T-helper 17 cell (primary cell): ENCODE measurements at regions not wholly inside any gene's neighbourhood (a gene's known extent, or its start where the extent isn't known, plus 50 kb on each side); places are given as distances from the start of the nearest gene placed in this dataset.
"Not testable (repeated sequence)": the region's sequence is repeated elsewhere in the genome, so short reads cannot be mapped to it uniquely, and the experiment has no call there.

ENCODE experiments used
- ATAC-seq: fragments of 150-1000 bp; cut with Tn5 transposase; 2 replicates; pipeline ENCODE4 v1.10.0; 2021; ENCODE audit warnings: mild to moderate bottlenecking, moderate library complexity
- DNase-seq, 3 donors: peaks; one replicate each; pipeline versions ENCODE4 v3.0.0 to v3.0.0-alpha.2; 2020 to 2021
- H3K9me3 ChIP-seq: one replicate; pipeline ENCODE4 v1.7.0; 2013; ENCODE audit warnings: low read length, mild to moderate bottlenecking; ENCODE audit not compliant: control insufficient read depth, poor library complexity, severe bottlenecking
- H3K27ac Mint-ChIP-seq: one replicate; pipeline ENCODE4 v1.8.0; 2022; ENCODE audit warnings: mild to moderate bottlenecking, moderate library complexity, mixed read lengths
- H3K27me3 Mint-ChIP-seq: one replicate; pipeline ENCODE4 v1.8.0; 2022; ENCODE audit warnings: mixed read lengths
- H3K36me3 Mint-ChIP-seq: one replicate; pipeline ENCODE4 v1.8.0; 2022; ENCODE audit warnings: low read depth, mixed read lengths
- H3K4me1 Mint-ChIP-seq: one replicate; pipeline ENCODE4 v1.8.0; 2022; ENCODE audit warnings: mild to moderate bottlenecking, mixed read lengths
- H3K4me3 Mint-ChIP-seq: one replicate; pipeline ENCODE4 v1.8.0; 2022; ENCODE audit warnings: mild to moderate bottlenecking, moderate library complexity, mixed read lengths

GRCh38 chrX:149420566-149420965, 84.5 kb downstream of the IDS start:
- not testable (repeated sequence) for H3K27ac Mint-ChIP-seq, H3K4me3 Mint-ChIP-seq, DNase-seq, H3K9me3 ChIP-seq, ATAC-seq, H3K36me3 Mint-ChIP-seq, H3K4me1 Mint-ChIP-seq, H3K27me3 Mint-ChIP-seq

GRCh38 chrX:149398027-149398426, 107.1 kb downstream of the IDS start:
- H3K36me3 Mint-ChIP-seq: no peaks in the 10 kb centered on the region
- DNase-seq (no peak), ATAC-seq (no peak)
- H3K27me3 Mint-ChIP-seq: peaks cover 6% of the 10 kb centered on the region
- no peak overlapping the region for H3K4me3 Mint-ChIP-seq
- H3K9me3 ChIP-seq: no peaks in the 10 kb centered on the region
- H3K4me1 Mint-ChIP-seq: no peaks in the 10 kb centered on the region
- H3K27ac Mint-ChIP-seq: no peak overlapping the region

DNA sequence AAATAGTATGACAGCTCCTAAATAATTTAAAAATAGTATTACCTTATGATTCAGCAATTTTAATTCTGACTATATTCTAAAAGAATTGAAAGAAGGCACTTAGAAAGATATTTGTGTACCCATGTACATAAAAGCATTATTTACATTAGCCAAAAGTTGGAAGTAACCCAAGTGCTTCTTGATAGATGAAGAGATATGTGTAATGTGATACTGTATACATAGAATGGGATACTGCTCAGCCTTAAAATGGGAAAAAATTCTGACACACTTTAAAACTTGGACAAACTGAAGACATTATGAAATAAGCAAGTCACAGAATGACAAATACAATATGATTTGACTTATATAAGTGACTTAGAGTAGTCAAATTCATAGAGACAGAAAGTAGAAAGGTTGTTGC, 112.2 kb downstream of the IDS start:
- Mint-ChIP-seq H3K4me3 (no peak overlapping the region), H3K27me3 (no peaks in the 10 kb centered on the region), H3K36me3 (no peaks in the 10 kb centered on the region), H3K27ac (no peak overlapping the region), H3K4me1 (no peaks in the 10 kb centered on the region)
- no peak for DNase-seq
- no peak for ATAC-seq
- no peaks in the 10 kb centered on the region for H3K9me3 ChIP-seq

GRCh38 chrX:149383852-149384251, 121.3 kb downstream of the IDS start:
- no peak for DNase-seq
- H3K4me1 Mint-ChIP-seq: no peaks in the 10 kb centered on the region

GRCh38 chrX:149374751-149375150, 130.4 kb downstream of the IDS start:
- no peaks in the 10 kb centered on the region for H3K9me3 ChIP-seq
- ATAC-seq: no peak
- H3K4me3 Mint-ChIP-seq: no peak overlapping the region
- DNase-seq: no peak
- no peaks in the 10 kb centered on the region for H3K4me1 Mint-ChIP-seq
- H3K27ac Mint-ChIP-seq: no peak overlapping the region
- H3K27me3 Mint-ChIP-seq: peaks cover 11% of the 10 kb centered on the region
- H3K36me3 Mint-ChIP-seq: no peaks in the 10 kb centered on the region

More at GRCh38 chrX:149383852-149384251, 121.3 kb downstream of the IDS start:
- H3K4me3 Mint-ChIP-seq: no peak overlapping the region
- H3K36me3 Mint-ChIP-seq: peaks cover 3% of the 10 kb centered on the region
- H3K9me3 ChIP-seq: no peaks in the 10 kb centered on the region
- no peaks in the 10 kb centered on the region for H3K27me3 Mint-ChIP-seq
- H3K27ac Mint-ChIP-seq: no peak overlapping the region
- no peak for ATAC-seq

DNA sequence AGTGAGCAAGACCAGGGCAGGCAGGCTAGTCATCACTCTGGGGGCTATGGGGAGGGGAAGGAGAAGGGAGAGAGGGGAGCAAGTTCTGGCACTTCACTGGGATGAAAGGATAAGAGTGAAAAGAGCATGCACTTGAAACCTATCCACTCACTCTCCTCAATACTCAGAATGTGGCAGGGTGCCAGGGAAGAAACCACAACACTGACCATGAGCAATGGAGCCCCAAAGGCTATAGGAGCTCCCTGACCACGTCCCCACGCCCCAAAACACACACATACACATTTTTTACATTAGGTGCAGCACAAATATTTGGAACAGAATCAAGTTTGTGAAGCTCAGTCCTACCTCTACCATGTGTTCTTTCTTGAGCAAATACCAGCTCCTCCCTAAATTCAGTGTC, 132.2 kb downstream of the IDS start:
- Mint-ChIP-seq H3K36me3 (no peaks in the 10 kb centered on the region), H3K27ac (no peak overlapping the region), H3K4me1 (no peaks in the 10 kb centered on the region), H3K4me3 (no peak overlapping the region), H3K27me3 (peaks cover 11% of the 10 kb centered on the region)
- DNase-seq (no peak), ATAC-seq (no peak)
- H3K9me3 ChIP-seq: no peaks in the 10 kb centered on the region

- H3K27me3 Mint-ChIP-seq: peaks cover 11% of the 10 kb centered on the region
- no peak for DNase-seq
- no peak for ATAC-seq
- no peak overlapping the region for H3K27ac Mint-ChIP-seq
- no peaks in the 10 kb centered on the region for H3K9me3 ChIP-seq
- no peaks in the 10 kb centered on the region for H3K4me1 Mint-ChIP-seq
- no peaks in the 10 kb centered on the region for H3K36me3 Mint-ChIP-seq
- H3K4me3 Mint-ChIP-seq: no peak overlapping the region
Observed at GRCh38 chrX:149371986-149372385, 133.1 kb downstream of the IDS start.

- Mint-ChIP-seq H3K36me3 (no peaks in the 10 kb centered on the region), H3K27me3 (peaks cover 11% of the 10 kb centered on the region), H3K27ac (no peak overlapping the region), H3K4me1 (no peaks in the 10 kb centered on the region), H3K4me3 (no peak overlapping the region)
- no peak for DNase-seq
- ATAC-seq: no peak
- H3K9me3 ChIP-seq: no peaks in the 10 kb centered on the region
Observed at GRCh38 chrX:149370097-149370496, 135.0 kb downstream of the IDS start.

DNA sequence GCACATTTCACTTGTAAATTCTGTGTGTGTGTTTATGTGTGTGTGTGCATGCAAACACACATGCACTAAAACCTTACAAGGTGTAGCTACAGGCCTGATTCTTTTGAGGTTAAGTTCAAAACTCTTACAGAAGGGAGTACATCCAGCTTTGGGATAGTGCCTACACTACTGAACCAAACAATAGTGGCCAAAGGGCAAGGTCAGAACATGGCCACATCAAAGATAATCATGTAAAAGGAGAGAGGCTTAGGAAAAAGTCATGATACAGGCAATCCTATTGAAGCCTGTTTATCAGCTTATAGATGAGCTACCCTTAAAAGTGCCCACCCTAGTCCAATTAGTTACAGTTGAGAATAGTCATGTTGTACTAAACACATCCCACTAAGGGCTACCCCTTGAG, 139.6 kb downstream of the IDS start:
- H3K9me3 ChIP-seq: no peaks in the 10 kb centered on the region
- Mint-ChIP-seq H3K27me3 (peaks cover 6% of the 10 kb centered on the region), H3K4me1 (no peaks in the 10 kb centered on the region), H3K36me3 (no peaks in the 10 kb centered on the region), H3K27ac (no peak overlapping the region), H3K4me3 (no peak overlapping the region)
- DNase-seq (no peak), ATAC-seq (no peak)

DNA sequence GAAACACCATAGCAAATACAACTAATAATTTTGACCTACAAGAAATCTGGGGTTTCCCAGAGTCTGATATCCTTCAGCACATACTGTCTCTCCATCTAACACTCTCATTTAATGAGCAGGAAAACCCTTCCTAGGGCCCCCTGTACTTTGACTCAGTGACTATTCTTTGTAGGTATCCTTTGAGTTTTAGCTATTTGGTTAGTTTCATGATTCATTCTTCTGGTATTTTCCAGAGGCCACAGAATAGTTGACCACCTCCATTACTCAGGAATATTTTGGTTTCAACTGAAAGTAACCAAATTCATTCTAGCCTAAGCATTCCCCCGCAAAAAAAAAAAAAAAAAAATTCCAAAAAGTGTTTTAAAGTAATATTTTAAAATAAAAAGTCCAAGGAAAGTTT, 140.0 kb downstream of the IDS start:
- H3K4me1 Mint-ChIP-seq: no peaks in the 10 kb centered on the region
- ATAC-seq (no peak), DNase-seq (no peak)
- no peak overlapping the region for H3K27ac Mint-ChIP-seq
- peaks cover 3% of the 10 kb centered on the region for H3K27me3 Mint-ChIP-seq
- no peaks in the 10 kb centered on the region for H3K36me3 Mint-ChIP-seq
- no peaks in the 10 kb centered on the region for H3K9me3 ChIP-seq
- no peak overlapping the region for H3K4me3 Mint-ChIP-seq

GRCh38 chrX:149363965-149364364, 141.1 kb downstream of the IDS start:
- H3K4me3 Mint-ChIP-seq: no peak overlapping the region
- no peaks in the 10 kb centered on the region for H3K4me1 Mint-ChIP-seq
- no peak for ATAC-seq
- H3K9me3 ChIP-seq: no peaks in the 10 kb centered on the region
- H3K27ac Mint-ChIP-seq: no peak overlapping the region
- DNase-seq: no peak
- H3K27me3 Mint-ChIP-seq: no peaks in the 10 kb centered on the region
- H3K36me3 Mint-ChIP-seq: no peaks in the 10 kb centered on the region

GRCh38 chrX:149346306-149346705, 158.8 kb downstream of the IDS start:
- H3K27me3 Mint-ChIP-seq: no peaks in the 10 kb centered on the region
- no peaks in the 10 kb centered on the region for H3K36me3 Mint-ChIP-seq
- no peak overlapping the region for H3K4me3 Mint-ChIP-seq
- no peaks in the 10 kb centered on the region for H3K9me3 ChIP-seq
- no peak for ATAC-seq
- DNase-seq: no peak
- no peak overlapping the region for H3K27ac Mint-ChIP-seq
- no peaks in the 10 kb centered on the region for H3K4me1 Mint-ChIP-seq

DNA sequence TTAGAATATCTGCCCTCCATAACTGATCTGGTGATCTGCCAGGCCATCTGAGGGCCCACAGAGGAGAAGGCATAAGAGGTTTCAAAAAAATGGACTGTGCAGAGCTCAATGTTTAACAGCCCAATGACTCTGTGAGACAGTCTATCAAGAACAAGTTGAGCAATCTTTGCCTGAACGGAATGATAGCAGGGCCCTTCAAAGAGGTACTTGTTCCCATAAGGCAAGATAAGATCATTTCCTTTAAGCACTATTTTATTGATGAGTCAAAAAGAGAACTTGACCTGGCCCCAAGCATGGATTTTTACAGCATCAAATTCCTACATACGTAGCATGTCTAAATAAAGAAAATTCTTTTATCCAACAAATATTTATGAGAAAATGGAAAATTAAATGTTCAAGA, 182.8 kb downstream of the IDS start:
- Mint-ChIP-seq H3K27me3 (peaks cover 14% of the 10 kb centered on the region), H3K4me3 (no peak overlapping the region)

DNA sequence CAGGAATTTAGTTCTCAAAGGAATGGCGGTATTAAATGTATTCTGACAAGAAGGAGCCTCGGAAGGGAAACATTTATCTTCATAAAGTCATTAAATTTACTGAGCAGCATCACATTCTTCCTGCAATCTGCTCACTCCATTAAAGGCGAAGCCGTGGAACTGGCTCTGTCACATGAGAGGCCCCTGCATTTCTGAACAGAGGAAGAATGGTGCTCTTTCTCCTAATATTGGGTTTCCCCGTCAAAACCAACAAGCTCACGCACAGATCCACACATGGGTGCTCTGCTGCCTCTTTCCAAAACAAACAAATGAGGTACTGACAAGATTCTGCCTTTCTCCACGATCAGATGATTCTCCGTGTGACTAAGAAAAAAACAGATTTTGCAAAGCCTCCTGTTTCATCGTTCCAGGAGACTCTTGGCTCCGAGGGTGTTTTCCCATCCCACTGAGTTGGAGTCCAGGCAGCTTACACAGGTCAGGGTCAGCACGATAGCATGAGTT, 191.2 kb downstream of the IDS start:
- DNase-seq (no peak), ATAC-seq (no peak)
- Mint-ChIP-seq H3K27ac (no peak overlapping the region), H3K36me3 (no peaks in the 10 kb centered on the region), H3K4me1 (no peaks in the 10 kb centered on the region), H3K27me3 (no peaks in the 10 kb centered on the region), H3K4me3 (no peak overlapping the region)
- H3K9me3 ChIP-seq: no peaks in the 10 kb centered on the region

More for the DNA sequence above, 182.8 kb downstream of the IDS start:
- no peak for DNase-seq
- no peak overlapping the region for H3K27ac Mint-ChIP-seq
- no peak for ATAC-seq
- peaks cover 4% of the 10 kb centered on the region for H3K36me3 Mint-ChIP-seq
- no peaks in the 10 kb centered on the region for H3K9me3 ChIP-seq
- no peaks in the 10 kb centered on the region for H3K4me1 Mint-ChIP-seq
